Stromal cell of bone marrow (primary cell): ENCODE measurements at regions not wholly inside any gene's neighbourhood (a gene's known extent, or its start where the extent isn't known, plus 50 kb on each side); places are given as distances from the start of the nearest gene placed in this dataset.

ENCODE experiments used
- DNase-seq: peaks from one replicate; pipeline ENCODE4 v3.0.0-alpha.2; 2012; ENCODE audit warnings: low read depth

GRCh38 chr7:25950488-25951413, 201.2 kb upstream of the NFE2L3 start:
- peak; percentile 80 for DNase-seq

- no peak for DNase-seq
These were observed 200.4 kb upstream of the NFE2L3 start for GRCh38 chr7:25951414-25952260.

- DNase-seq: no peak
These were observed 199.5 kb upstream of the NFE2L3 start for GRCh38 chr7:25952261-25953057.

- no peak for DNase-seq
These were observed 198.1 kb upstream of the NFE2L3 start for GRCh38 chr7:25953859-25954258.

GRCh38 chr7:25954395-25954794, 197.6 kb upstream of the NFE2L3 start:
- DNase-seq: no peak

GRCh38 chr7:25959168-25959734, 192.7 kb upstream of the NFE2L3 start:
- DNase-seq: no peak

GRCh38 chr7:25963733-25964132, 188.3 kb upstream of the NFE2L3 start:
- no peak for DNase-seq

GRCh38 chr7:25964483-25964991, 187.5 kb upstream of the NFE2L3 start:
- DNase-seq: no peak

GRCh38 chr7:25965405-25966123, 186.4 kb upstream of the NFE2L3 start:
- DNase-seq: no peak

GRCh38 chr7:25966469-25966868, 185.5 kb upstream of the NFE2L3 start:
- no peak for DNase-seq

GRCh38 chr7:25967278-25968204, 184.5 kb upstream of the NFE2L3 start:
- DNase-seq: no peak

- no peak for DNase-seq
These were observed 183.6 kb upstream of the NFE2L3 start for GRCh38 chr7:25968205-25968993.

GRCh38 chr7:25970356-25970755, 181.6 kb upstream of the NFE2L3 start:
- DNase-seq: no peak

GRCh38 chr7:25970911-25971310, 181.1 kb upstream of the NFE2L3 start:
- no peak for DNase-seq

GRCh38 chr7:25976630-25977029, 175.4 kb upstream of the NFE2L3 start:
- no peak for DNase-seq

GRCh38 chr7:25978466-25978865, 173.5 kb upstream of the NFE2L3 start:
- no peak for DNase-seq

GRCh38 chr7:25979605-25980004, 172.4 kb upstream of the NFE2L3 start:
- DNase-seq: no peak

GRCh38 chr7:25982684-25983083, 169.3 kb upstream of the NFE2L3 start:
- no peak for DNase-seq

GRCh38 chr7:25985196-25985595, 166.8 kb upstream of the NFE2L3 start:
- no peak for DNase-seq
